ENCODE measurements at regions not wholly inside any gene's neighbourhood (a gene's known extent, or its start where the extent isn't known, plus 50 kb on each side); places are given as distances from the start of the nearest gene placed in this dataset.
"Not testable (repeated sequence)": the region's sequence is repeated elsewhere in the genome, so short reads cannot be mapped to it uniquely, and the experiment has no call there.

GRCh38 chr15:20194591-20195198 lies 346.9 kb downstream of the GOLGA6L6 start:
- DNase-seq; H3K27ac ChIP-seq; H3K9me3 ChIP-seq; H3K27me3 ChIP-seq; intact Hi-C loops (cut with DNase I; ENCODE audit: low total_unique reads); H3K4me1 ChIP-seq; H3K36me3 ChIP-seq (ENCODE audit: low read depth, missing control alignments); H3K4me3 ChIP-seq: not testable (repeated sequence)
- TF ChIP-seq CTCF (IDR thresholded peaks at IDR 0.05): peak in 1 of 3 experiments; percentile 69
- 56 to 57% methylated on average over 4 of the region's 4 CpGs for WGBS, 2 donors

- not testable (repeated sequence) for H3K27me3 ChIP-seq
- DNase-seq: peak; percentile 54
Observed at GRCh38 chr15:20192982-20193929, 348.3 kb downstream of the GOLGA6L6 start.

GRCh38 chr15:20191508-20192125 lies 350.0 kb downstream of the GOLGA6L6 start:
- 67 to 74% methylated on average over 6 of the region's 6 CpGs for WGBS, 2 donors
- H3K4me1 ChIP-seq; intact Hi-C loops (cut with DNase I; ENCODE audit: low total_unique reads); H3K4me3 ChIP-seq; H3K27ac ChIP-seq; H3K36me3 ChIP-seq (ENCODE audit: low read depth, missing control alignments); DNase-seq; H3K9me3 ChIP-seq; H3K27me3 ChIP-seq: not testable (repeated sequence)

More at GRCh38 chr15:20192982-20193929, 348.3 kb downstream of the GOLGA6L6 start:
- H3K27ac ChIP-seq; intact Hi-C loops (cut with DNase I; ENCODE audit: low total_unique reads); H3K9me3 ChIP-seq; H3K4me1 ChIP-seq; H3K4me3 ChIP-seq; H3K36me3 ChIP-seq (ENCODE audit: low read depth, missing control alignments): not testable (repeated sequence)
- TF ChIP-seq CTCF (IDR thresholded peaks at IDR 0.05): peak in 1 of 3 experiments; percentile 23
- WGBS, 2 donors: 40 to 41% methylated on average over 16 of the region's 16 CpGs

GRCh38 chr15:20188611-20189010 lies 353.0 kb downstream of the GOLGA6L6 start:
- H3K4me1 ChIP-seq; H3K9me3 ChIP-seq; H3K27ac ChIP-seq; H3K27me3 ChIP-seq; intact Hi-C loops (cut with DNase I; ENCODE audit: low total_unique reads); H3K36me3 ChIP-seq (ENCODE audit: low read depth, missing control alignments); H3K4me3 ChIP-seq; DNase-seq: not testable (repeated sequence)
- WGBS, 2 donors: 47 to 57% methylated on average over 4 of the region's 4 CpGs

- intact Hi-C loops (cut with DNase I; ENCODE audit: low total_unique reads); H3K9me3 ChIP-seq; H3K27me3 ChIP-seq; H3K36me3 ChIP-seq (ENCODE audit: low read depth, missing control alignments); H3K4me1 ChIP-seq; H3K4me3 ChIP-seq; DNase-seq; H3K27ac ChIP-seq: not testable (repeated sequence)
- 65 to 100% methylated on average over 1 of the region's 1 CpG for WGBS, 2 donors
Observed at GRCh38 chr15:20187370-20188355, 353.9 kb downstream of the GOLGA6L6 start.

GRCh38 chr15:20184879-20185278 lies 356.7 kb downstream of the GOLGA6L6 start:
- intact Hi-C loops (cut with DNase I; ENCODE audit: low total_unique reads); H3K9me3 ChIP-seq; H3K4me1 ChIP-seq; H3K4me3 ChIP-seq; H3K27me3 ChIP-seq; DNase-seq; H3K27ac ChIP-seq; H3K36me3 ChIP-seq (ENCODE audit: low read depth, missing control alignments): not testable (repeated sequence)
- WGBS, 2 donors: no CpG with 5 or more reads among the region's 13 CpGs

GRCh38 chr15:20168221-20168620 lies 373.4 kb downstream of the GOLGA6L6 start:
- H3K9me3 ChIP-seq; H3K27ac ChIP-seq; intact Hi-C loops (cut with DNase I; ENCODE audit: low total_unique reads); DNase-seq; H3K4me3 ChIP-seq; H3K27me3 ChIP-seq; H3K4me1 ChIP-seq; H3K36me3 ChIP-seq (ENCODE audit: low read depth, missing control alignments): not testable (repeated sequence)
- WGBS, 2 donors: 64% methylated on average over 3 to 18 of the region's 33 CpGs

- DNase-seq; intact Hi-C loops (cut with DNase I; ENCODE audit: low total_unique reads); H3K36me3 ChIP-seq (ENCODE audit: low read depth, missing control alignments); H3K27ac ChIP-seq; H3K27me3 ChIP-seq; H3K4me1 ChIP-seq; H3K4me3 ChIP-seq; H3K9me3 ChIP-seq: not testable (repeated sequence)
- 82 to 90% methylated on average over 2 to 5 of the region's 9 CpGs for WGBS, 2 donors
Observed at GRCh38 chr15:20153528-20153927, 388.1 kb downstream of the GOLGA6L6 start.

GRCh38 chr15:20148679-20149078 lies 392.9 kb downstream of the GOLGA6L6 start:
- H3K4me3 ChIP-seq; DNase-seq; H3K27ac ChIP-seq; H3K9me3 ChIP-seq; H3K27me3 ChIP-seq; H3K36me3 ChIP-seq (ENCODE audit: low read depth, missing control alignments); H3K4me1 ChIP-seq; intact Hi-C loops (cut with DNase I; ENCODE audit: low total_unique reads): not testable (repeated sequence)
- WGBS, 2 donors: no CpG with 5 or more reads among the region's 14 CpGs
